ENCODE measurements at regions not wholly inside any gene's neighbourhood (a gene's known extent, or its start where the extent isn't known, plus 50 kb on each side); places are given as distances from the start of the nearest gene placed in this dataset.
A peak's percentile ranks its signal among the peaks of the same experiment; 100 is the strongest.

DNA sequence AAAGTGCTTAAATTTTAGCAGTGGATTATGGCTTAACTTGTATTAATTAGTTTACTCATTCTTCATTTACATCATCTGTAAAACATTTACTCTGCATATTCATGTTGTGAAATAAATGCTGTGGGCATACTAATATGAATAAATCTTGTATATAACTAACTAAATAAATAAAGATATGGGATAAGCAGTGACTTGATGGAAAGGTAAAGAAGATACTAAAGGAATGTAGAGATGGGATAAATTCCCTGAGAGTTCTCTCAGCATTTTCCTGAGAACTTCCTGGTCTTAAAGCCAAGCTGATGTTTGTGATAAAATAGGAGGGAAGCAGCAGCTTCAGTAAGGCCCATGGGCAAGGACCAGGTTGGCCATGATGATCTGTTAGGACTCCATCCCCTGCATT lies 652.1 kb downstream of the RNF144B start:
- Mint-ChIP-seq H3K27ac (no peak overlapping the region), H3K27me3 (ENCODE audit: low read depth) (peaks cover 6% of the 10 kb centered on the region), H3K9me3 (no peaks in the 10 kb centered on the region), H3K4me3 (no peak overlapping the region), H3K36me3 (ENCODE audit: low read depth) (no peaks in the 10 kb centered on the region), H3K4me1 (peaks cover 20% of the 10 kb centered on the region)
- TF ChIP-seq, protein P1, sequence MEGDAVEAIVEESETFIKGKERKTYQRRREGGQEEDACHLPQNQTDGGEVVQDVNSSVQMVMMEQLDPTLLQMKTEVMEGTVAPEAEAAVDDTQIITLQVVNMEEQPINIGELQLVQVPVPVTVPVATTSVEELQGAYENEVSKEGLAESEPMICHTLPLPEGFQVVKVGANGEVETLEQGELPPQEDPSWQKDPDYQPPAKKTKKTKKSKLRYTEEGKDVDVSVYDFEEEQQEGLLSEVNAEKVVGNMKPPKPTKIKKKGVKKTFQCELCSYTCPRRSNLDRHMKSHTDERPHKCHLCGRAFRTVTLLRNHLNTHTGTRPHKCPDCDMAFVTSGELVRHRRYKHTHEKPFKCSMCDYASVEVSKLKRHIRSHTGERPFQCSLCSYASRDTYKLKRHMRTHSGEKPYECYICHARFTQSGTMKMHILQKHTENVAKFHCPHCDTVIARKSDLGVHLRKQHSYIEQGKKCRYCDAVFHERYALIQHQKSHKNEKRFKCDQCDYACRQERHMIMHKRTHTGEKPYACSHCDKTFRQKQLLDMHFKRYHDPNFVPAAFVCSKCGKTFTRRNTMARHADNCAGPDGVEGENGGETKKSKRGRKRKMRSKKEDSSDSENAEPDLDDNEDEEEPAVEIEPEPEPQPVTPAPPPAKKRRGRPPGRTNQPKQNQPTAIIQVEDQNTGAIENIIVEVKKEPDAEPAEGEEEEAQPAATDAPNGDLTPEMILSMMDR (IDR thresholded peaks at IDR 0.05; ENCODE audit: unreplicated experiment in 3 of 3) = no peak

DNA sequence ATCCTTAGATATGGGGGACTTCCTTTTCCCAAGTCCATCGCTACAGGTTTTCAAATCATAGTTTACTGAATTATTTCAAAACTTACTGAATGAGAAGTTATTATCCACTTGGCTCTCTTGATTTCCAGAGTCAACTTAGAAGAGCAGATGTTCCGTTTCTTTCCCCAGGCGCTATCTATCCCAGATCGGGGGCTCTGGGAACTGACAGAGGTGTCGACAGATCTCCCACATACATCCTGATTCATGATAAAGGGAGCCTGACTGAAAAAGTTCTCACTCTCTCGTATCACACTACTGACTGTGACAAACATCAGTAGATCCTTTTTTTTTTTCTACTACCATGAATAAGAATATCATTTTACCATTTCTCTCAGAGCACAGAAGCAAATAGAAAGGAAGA lies 654.8 kb downstream of the RNF144B start:
- H3K27ac Mint-ChIP-seq = peak overlapping the region; percentile 43 to 72 (median 59)
- H3K4me1 Mint-ChIP-seq = peaks cover 20% of the 10 kb centered on the region
- peaks cover 6% of the 10 kb centered on the region for H3K27me3 Mint-ChIP-seq (ENCODE audit: low read depth)
- H3K4me3 Mint-ChIP-seq = peak overlapping the region in 1 of 3 experiments; percentile 3
- H3K9me3 Mint-ChIP-seq = peaks cover 2% of the 10 kb centered on the region
- TF ChIP-seq, protein P1 (IDR thresholded peaks at IDR 0.05; ENCODE audit: unreplicated experiment in 3 of 3) = no peak
- H3K36me3 Mint-ChIP-seq (ENCODE audit: low read depth) = no peaks in the 10 kb centered on the region

DNA sequence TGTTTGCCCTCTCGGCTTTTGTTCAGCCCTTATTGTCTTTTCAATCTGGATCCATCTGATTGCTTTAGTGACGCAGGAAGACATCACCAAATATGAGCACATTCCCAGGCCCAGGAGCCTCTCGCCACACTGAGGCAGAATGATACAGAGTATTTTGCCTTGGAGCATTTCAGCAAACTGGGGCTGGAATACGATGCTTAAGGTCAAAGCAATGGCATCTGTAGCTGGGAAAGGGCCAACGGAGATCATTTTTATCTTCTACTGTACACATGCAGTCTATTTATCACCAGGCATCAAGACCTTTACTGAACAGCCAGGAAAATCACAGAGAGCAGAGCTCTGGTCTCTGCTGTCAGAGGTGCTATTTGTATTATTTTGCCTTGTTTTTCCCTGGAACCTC lies 655.3 kb downstream of the RNF144B start:
- peaks cover 6% of the 10 kb centered on the region for H3K27me3 Mint-ChIP-seq (ENCODE audit: low read depth)
- no peaks in the 10 kb centered on the region for H3K36me3 Mint-ChIP-seq (ENCODE audit: low read depth)
- H3K9me3 Mint-ChIP-seq = peaks cover 2% of the 10 kb centered on the region
- peaks cover 20% of the 10 kb centered on the region for H3K4me1 Mint-ChIP-seq
- H3K27ac Mint-ChIP-seq = peak overlapping the region; percentile 43 to 72 (median 59)
- no peak overlapping the region for H3K4me3 Mint-ChIP-seq
- TF ChIP-seq, protein P1 (IDR thresholded peaks at IDR 0.05; ENCODE audit: unreplicated experiment in 3 of 3) = no peak

DNA sequence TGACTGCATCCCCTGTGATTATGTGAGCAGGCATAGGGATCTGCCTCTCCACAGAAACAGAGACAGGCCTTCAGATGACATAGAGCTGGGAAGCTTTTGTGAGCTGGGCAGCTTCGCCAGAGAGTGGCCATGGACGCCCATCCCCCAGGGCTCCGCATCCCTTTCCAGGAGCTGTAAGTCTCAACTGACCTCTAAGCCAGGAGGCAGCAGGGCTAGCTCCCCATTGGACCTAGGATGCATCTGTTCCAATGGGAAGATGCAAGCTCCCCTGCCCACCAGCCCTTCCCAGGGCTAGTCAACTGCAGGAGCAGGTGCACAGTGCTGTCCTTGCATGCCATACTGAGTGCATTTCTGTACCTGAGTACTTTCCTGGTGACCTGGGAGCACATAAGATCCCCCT lies 663.6 kb downstream of the RNF144B start:
- TF ChIP-seq, protein P1 (IDR thresholded peaks at IDR 0.05; ENCODE audit: unreplicated experiment in 3 of 3) = no peak

DNA sequence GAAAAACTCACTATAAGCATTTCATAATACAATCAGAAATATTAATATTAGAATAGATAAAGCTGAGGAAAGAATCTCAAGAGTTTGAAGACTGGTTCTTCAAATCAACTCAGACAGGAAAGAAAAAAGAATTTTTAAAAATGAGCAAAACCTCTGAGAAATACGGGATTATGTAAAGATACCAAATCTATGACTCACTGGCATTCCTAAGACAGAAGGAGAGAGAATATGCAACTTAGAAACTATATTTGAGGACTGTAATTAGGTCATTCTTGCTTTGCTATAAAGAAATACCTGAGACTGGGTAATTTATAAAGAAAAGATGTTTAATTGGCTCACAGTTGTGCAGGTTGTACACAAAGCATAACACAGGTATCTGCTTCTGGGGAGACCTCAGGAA lies 665.1 kb downstream of the RNF144B start:
- Mint-ChIP-seq H3K27ac (no peak overlapping the region), H3K36me3 (ENCODE audit: low read depth) (no peaks in the 10 kb centered on the region), H3K4me3 (no peak overlapping the region), H3K9me3 (peaks cover 47% of the 10 kb centered on the region), H3K4me1 (no peaks in the 10 kb centered on the region), H3K27me3 (ENCODE audit: low read depth) (no peaks in the 10 kb centered on the region)
- TF ChIP-seq, protein P1 (IDR thresholded peaks at IDR 0.05; ENCODE audit: unreplicated experiment in 3 of 3) = no peak

More for the DNA sequence above, 663.6 kb downstream of the RNF144B start:
- no peak overlapping the region for H3K27ac Mint-ChIP-seq
- H3K4me3 Mint-ChIP-seq = no peak overlapping the region
- H3K9me3 Mint-ChIP-seq = peaks cover 43% of the 10 kb centered on the region
- H3K27me3 Mint-ChIP-seq (ENCODE audit: low read depth) = no peaks in the 10 kb centered on the region
- H3K4me1 Mint-ChIP-seq = no peaks in the 10 kb centered on the region
- H3K36me3 Mint-ChIP-seq (ENCODE audit: low read depth) = no peaks in the 10 kb centered on the region

DNA sequence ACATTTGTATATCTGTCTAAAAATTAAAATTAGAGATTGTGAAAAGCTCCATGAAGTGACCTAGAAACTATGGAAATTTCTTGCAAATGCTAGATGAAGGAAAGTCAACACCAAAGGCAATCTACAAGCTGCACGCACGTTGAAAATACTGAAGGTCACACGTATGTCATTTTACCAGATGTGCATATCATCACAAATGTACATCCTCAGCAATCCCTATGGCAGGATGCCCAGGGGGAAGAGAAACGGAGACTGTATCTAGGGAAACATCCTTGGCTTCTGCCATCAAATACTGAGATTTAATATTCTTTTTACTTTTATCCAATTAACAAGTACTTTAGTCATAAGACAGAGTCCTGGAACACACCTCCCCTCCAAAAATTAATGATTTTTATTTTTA lies 672.0 kb downstream of the RNF144B start:
- H3K36me3 Mint-ChIP-seq (ENCODE audit: low read depth) = no peaks in the 10 kb centered on the region
- peaks cover 16% of the 10 kb centered on the region for H3K9me3 Mint-ChIP-seq
- peaks cover 3% of the 10 kb centered on the region for H3K27me3 Mint-ChIP-seq (ENCODE audit: low read depth)
- H3K27ac Mint-ChIP-seq = peak overlapping the region in 1 of 3 experiments; percentile 51
- TF ChIP-seq, protein P1 (IDR thresholded peaks at IDR 0.05; ENCODE audit: unreplicated experiment in 3 of 3) = no peak
- H3K4me3 Mint-ChIP-seq = no peak overlapping the region
- peaks cover 6% of the 10 kb centered on the region for H3K4me1 Mint-ChIP-seq

All from nephron (organoid).